ENCODE measurements at regions not wholly inside any gene's neighbourhood (a gene's known extent, or its start where the extent isn't known, plus 50 kb on each side); places are given as distances from the start of the nearest gene placed in this dataset.

DNA sequence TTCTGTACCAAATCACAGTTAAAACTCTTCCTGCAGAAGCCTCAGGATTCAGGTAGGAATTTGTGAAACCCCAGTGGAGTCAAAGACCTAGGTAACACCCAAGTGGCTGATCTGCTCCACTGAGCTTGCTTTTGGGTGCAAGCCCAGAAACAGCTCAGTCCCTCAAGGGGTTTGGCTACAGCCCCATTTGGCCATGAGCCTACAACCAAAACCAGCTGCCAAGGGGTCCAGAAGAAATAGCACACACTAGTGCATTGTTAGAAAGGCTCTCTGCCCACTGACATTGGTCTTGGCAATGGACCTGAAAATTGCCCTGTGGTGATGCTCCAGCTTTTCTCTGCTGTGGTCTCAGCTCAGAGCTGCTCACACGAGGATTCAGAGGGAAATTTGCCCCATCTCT, 577.4 kb upstream of the INTU start:
- Histone ChIP-seq H3K9me3 (no peaks in the 10 kb centered on the region), H3K27me3 (no peaks in the 10 kb centered on the region), H3K4me3 (no peak overlapping the region), H3K27ac (no peak overlapping the region), H3K4me1 (ENCODE audit: insufficient read depth) (no peaks in the 10 kb centered on the region), H3K36me3 (no peaks in the 10 kb centered on the region)
- intact Hi-C loops (cut with DNase I): no loop called here
- 76 to 94% (median 86%) methylated on average over 1 of the region's 1 CpG for WGBS, 3 donors
- TF ChIP-seq EP300 (IDR thresholded peaks at IDR 0.05) (no peak), POLR2A (IDR thresholded peaks at IDR 0.05) (no peak), CTCF (IDR thresholded peaks at IDR 0.05) (no peak)
- DNase-seq: no peak

DNA sequence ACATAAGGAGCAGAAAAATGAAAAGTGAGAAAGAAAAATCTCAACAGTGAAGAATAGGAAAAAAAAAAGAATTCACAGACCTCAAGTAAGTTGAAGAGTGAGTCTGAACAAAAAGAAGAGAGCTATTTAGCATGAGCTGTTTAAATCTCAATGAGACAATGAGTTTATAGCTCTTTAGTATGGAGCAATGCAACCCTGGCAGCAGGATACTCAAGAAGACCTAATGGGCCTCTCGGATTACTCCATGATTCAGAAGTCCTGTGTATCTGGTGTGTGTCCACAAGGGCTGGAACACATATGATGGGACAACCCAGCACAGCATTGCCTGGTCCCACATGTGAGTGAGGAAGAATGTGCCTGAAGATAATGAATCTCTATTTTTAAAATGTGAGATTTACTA, 563.1 kb upstream of the INTU start:
- TF ChIP-seq CTCF (IDR thresholded peaks at IDR 0.05) (no peak), EP300 (IDR thresholded peaks at IDR 0.05) (no peak), POLR2A (IDR thresholded peaks at IDR 0.05) (no peak)
- H3K9me3 ChIP-seq: no peaks in the 10 kb centered on the region
- no peaks in the 10 kb centered on the region for H3K36me3 ChIP-seq
- no peaks in the 10 kb centered on the region for H3K4me1 ChIP-seq (ENCODE audit: insufficient read depth)
- intact Hi-C loops (cut with DNase I): no loop called here
- no peaks in the 10 kb centered on the region for H3K27me3 ChIP-seq
- no peak for DNase-seq
- no peak overlapping the region for H3K27ac ChIP-seq
- H3K4me3 ChIP-seq: no peak overlapping the region
- WGBS, 3 donors: 75 to 89% (median 86%) methylated on average over 1 of the region's 1 CpG

- Histone ChIP-seq H3K36me3 (no peaks in the 10 kb centered on the region), H3K4me3 (no peak overlapping the region), H3K27me3 (no peaks in the 10 kb centered on the region), H3K9me3 (no peaks in the 10 kb centered on the region), H3K27ac (no peak overlapping the region), H3K4me1 (ENCODE audit: insufficient read depth) (no peaks in the 10 kb centered on the region)
- DNase-seq: no peak
- intact Hi-C loops (cut with DNase I): no loop called here
- TF ChIP-seq POLR2A (IDR thresholded peaks at IDR 0.05) (no peak), EP300 (IDR thresholded peaks at IDR 0.05) (no peak), CTCF (IDR thresholded peaks at IDR 0.05) (no peak)
- 7 to 41% (median 13%) methylated on average over 1 of the region's 1 CpG for WGBS, 3 donors
Observed at GRCh38 chr4:127071443-127071842, 561.3 kb upstream of the INTU start.

DNA sequence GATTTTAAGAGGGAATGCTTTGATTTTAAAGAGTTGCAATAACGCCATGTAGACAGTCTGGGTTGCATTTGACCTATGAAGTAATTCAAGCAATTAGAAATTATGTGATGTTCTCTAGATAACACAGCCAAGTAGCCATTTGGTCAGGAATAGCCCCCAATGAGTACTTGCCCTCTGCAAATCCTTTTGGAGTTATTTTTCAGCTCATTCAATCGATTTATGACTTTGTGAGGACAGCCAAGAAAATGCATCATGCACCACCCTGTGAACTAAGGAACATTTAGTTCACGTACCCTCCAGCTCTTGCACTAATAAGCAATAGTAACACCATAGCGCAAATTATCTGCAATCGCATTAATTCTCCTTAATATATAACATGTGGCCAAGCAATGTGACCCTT, 552.6 kb upstream of the INTU start:
- Histone ChIP-seq H3K9me3 (no peaks in the 10 kb centered on the region), H3K4me3 (no peak overlapping the region), H3K36me3 (no peaks in the 10 kb centered on the region), H3K27ac (no peak overlapping the region), H3K4me1 (ENCODE audit: insufficient read depth) (no peaks in the 10 kb centered on the region), H3K27me3 (no peaks in the 10 kb centered on the region)
- intact Hi-C loops (cut with DNase I): no loop called here
- 82 to 94% (median 90%) methylated on average over 5 of the region's 5 CpGs for WGBS, 3 donors
- TF ChIP-seq POLR2A (IDR thresholded peaks at IDR 0.05) (no peak), CTCF (IDR thresholded peaks at IDR 0.05) (no peak), EP300 (IDR thresholded peaks at IDR 0.05) (no peak)
- DNase-seq: no peak

DNA sequence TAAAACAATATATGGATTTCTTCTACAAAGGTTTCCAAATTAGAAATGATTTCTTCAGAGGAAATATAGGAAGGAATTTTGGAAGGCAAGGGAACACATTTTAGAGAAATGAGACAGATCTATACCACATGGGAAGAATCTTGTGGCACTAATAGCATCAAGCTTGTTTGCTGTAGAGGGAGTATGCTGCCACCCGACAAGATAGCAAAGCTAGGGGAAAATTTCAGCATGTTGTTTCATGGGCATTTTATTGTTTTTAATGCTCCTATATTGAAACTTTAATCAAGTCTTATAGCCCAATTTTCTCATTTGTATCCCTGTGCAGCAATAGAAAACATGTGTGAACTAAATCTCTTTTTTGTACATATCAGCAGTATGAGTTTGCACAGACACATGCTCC, 551.7 kb upstream of the INTU start:
- no peaks in the 10 kb centered on the region for H3K4me1 ChIP-seq (ENCODE audit: insufficient read depth)
- 96 to 100% (median 98%) methylated on average over 1 of the region's 1 CpG for WGBS, 3 donors

More for the DNA sequence above, 551.7 kb upstream of the INTU start:
- Histone ChIP-seq H3K27ac (no peak overlapping the region), H3K4me3 (no peak overlapping the region), H3K36me3 (no peaks in the 10 kb centered on the region), H3K27me3 (no peaks in the 10 kb centered on the region), H3K9me3 (no peaks in the 10 kb centered on the region)
- intact Hi-C loops (cut with DNase I): no loop called here
- DNase-seq: no peak
- TF ChIP-seq POLR2A (IDR thresholded peaks at IDR 0.05) (no peak), EP300 (IDR thresholded peaks at IDR 0.05) (no peak), CTCF (IDR thresholded peaks at IDR 0.05) (no peak)
